ENCODE measurements at regions not wholly inside any gene's neighbourhood (a gene's known extent, or its start where the extent isn't known, plus 50 kb on each side); places are given as distances from the start of the nearest gene placed in this dataset.
A peak's percentile ranks its signal among the peaks of the same experiment; 100 is the strongest.

DNA sequence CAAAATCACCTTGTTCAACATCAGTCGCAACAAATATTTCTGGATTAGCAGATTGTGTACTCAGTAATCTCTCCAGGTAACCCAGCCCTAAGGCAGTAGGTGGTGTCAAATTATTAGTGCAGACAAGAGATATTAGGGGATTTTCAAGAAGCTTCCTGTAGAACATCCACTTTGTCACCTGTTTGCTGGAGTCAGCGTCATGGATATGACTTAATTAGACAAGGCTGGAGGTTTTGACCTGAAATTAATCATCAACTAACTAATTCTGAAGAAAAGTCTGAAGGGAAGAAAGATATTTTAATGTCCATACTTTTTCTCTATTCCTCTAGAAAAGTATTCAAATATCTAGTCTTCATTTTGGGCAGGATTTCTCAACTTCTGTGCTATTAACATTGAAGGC is 91.4 kb upstream of the CCDC112 start:
- H3K4me1 Mint-ChIP-seq: no peaks in the 10 kb centered on the region
- no peak overlapping the region for H3K4me3 Mint-ChIP-seq
- intact Hi-C loops (cut with micrococcal nuclease): no loop called here
- no peak overlapping the region for H3K27ac Mint-ChIP-seq
- no peak for DNase-seq
- H3K27me3 Mint-ChIP-seq: peaks cover 5% of the 10 kb centered on the region
- no peaks in the 10 kb centered on the region for H3K36me3 Mint-ChIP-seq (ENCODE audit: low read depth)
- no peaks in the 10 kb centered on the region for H3K9me3 Mint-ChIP-seq

DNA sequence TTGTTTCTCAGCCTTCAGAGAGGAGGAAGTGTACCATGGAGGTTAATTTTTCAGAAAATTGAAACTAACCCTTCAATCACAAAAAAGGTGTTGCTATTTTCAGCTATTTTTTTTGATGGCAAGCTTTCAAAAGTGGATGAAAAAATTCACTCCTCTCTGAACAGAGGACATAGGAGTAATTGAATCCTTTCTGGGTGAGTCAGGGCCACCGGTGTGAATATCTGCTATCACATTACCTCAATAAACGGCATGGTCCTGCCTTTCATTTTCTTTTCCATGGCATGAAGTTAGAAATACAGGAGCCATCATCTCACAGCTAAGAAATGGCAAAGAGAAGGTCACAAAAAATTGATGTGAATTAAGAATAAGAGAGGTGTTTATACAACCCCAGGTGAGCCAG is 90.2 kb upstream of the CCDC112 start:
- no peak overlapping the region for H3K4me3 Mint-ChIP-seq
- no peaks in the 10 kb centered on the region for H3K4me1 Mint-ChIP-seq
- no peaks in the 10 kb centered on the region for H3K9me3 Mint-ChIP-seq
- no peak overlapping the region for H3K27ac Mint-ChIP-seq
- H3K27me3 Mint-ChIP-seq: peaks cover 3% of the 10 kb centered on the region
- H3K36me3 Mint-ChIP-seq (ENCODE audit: low read depth): no peaks in the 10 kb centered on the region
- DNase-seq: no peak
- intact Hi-C loops (cut with micrococcal nuclease): no loop called here

DNA sequence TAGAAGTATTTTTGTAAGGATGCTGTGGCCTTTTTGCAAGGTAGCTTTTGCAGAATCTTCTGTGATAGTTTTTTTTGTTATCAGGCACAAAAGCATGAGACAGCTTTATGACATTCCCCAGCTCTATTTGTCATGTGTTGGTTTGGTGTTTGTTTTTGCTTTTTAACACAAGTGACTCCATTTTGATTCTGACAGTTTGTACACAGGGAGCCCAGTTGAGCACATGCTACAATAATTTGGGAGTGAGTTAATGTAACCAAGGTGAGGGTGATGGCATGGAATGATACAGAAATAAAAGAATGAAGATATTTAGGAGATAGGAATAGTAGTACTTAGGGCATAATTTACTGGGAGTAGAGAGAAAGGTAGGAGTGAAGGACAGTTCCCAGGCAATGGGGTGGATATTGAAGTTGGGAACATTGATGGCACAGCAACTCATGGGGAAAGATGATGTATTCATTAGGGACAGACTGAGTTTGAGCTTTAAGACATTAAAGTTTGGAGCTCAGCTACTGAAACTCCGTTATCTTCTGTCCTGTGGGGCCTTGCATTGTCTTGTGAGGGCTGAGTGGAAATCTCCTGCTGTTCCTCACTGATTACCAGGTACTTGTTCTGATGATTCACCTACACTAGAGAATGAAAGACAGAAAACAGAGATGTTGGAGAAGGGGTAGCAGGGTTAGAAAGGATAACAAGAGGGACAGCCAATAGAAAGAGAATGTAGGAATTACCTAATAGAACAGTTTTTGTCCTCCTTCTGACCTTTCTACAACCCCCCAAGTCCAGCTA is 88.3 kb upstream of the CCDC112 start:
- Mint-ChIP-seq H3K27me3 (peaks cover 3% of the 10 kb centered on the region), H3K36me3 (ENCODE audit: low read depth) (no peaks in the 10 kb centered on the region), H3K27ac (no peak overlapping the region), H3K4me3 (no peak overlapping the region), H3K9me3 (no peaks in the 10 kb centered on the region), H3K4me1 (no peaks in the 10 kb centered on the region)
- intact Hi-C loops (cut with micrococcal nuclease): no loop called here
- no peak for DNase-seq

DNA sequence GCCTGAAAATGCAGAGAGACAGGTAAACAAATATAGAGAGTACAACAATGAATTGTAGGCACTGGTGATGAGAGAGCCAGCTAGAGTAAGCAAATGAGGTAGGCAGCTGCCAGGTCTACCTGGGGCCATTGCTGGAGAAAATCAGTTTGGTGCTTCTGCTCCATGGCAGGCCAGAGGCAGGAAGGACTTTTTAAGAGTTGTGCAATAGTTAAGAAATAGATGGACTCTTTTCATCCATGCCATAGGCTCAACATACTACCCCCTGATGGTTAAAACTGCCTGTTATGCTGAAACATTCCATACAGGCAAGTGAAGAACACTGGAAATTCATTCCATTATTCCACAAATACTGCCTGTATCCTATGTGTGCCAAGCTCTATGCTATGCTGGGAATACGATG is 86.5 kb upstream of the CCDC112 start:
- intact Hi-C loops (cut with micrococcal nuclease): no loop called here
- no peak for DNase-seq
- no peaks in the 10 kb centered on the region for H3K36me3 Mint-ChIP-seq (ENCODE audit: low read depth)
- H3K4me3 Mint-ChIP-seq: no peak overlapping the region
- H3K27ac Mint-ChIP-seq: no peak overlapping the region
- H3K27me3 Mint-ChIP-seq: peaks cover 3% of the 10 kb centered on the region
- H3K4me1 Mint-ChIP-seq: peaks cover 7% of the 10 kb centered on the region
- no peaks in the 10 kb centered on the region for H3K9me3 Mint-ChIP-seq

DNA sequence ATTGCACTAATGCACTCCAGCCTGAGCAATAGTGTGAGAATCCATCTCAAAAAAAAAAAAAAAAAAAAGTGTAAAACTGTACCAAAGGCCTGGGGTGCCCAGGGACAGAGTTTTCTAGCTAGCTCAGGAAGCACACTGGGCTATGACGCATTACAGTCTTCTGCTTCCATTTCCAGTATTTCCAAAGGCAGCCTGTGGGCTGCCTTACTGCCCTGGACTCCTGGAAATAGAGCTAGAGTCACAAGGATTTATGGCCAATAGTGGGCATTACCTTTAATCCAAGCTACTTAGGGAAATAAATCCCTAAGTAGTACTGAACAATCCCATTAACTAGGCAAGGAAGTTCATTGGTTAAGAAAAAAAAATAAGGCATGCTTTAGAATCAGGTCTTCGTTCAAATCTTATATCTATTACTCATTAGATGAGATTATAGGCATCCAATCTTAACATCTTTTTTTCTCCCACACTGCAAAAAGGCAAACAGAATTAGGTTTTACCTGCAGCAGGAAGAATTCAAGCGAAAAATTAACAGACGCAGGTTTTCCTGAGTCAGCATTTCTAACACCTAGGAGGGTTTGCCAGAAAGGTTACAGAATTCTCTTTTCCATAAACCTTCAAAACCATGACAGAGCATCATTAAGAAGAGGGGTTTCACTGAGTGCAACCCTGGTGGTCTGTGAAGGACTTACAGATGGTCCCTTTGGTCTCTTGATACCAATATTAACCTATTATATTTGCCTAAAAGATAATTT is 85.6 kb upstream of the CCDC112 start:
- no peak for DNase-seq
- H3K4me1 Mint-ChIP-seq: peaks cover 15% of the 10 kb centered on the region
- intact Hi-C loops (cut with micrococcal nuclease): no loop called here
- H3K36me3 Mint-ChIP-seq (ENCODE audit: low read depth): no peaks in the 10 kb centered on the region
- H3K9me3 Mint-ChIP-seq: no peaks in the 10 kb centered on the region
- peaks cover 3% of the 10 kb centered on the region for H3K27me3 Mint-ChIP-seq
- H3K4me3 Mint-ChIP-seq: no peak overlapping the region
- no peak overlapping the region for H3K27ac Mint-ChIP-seq

DNA sequence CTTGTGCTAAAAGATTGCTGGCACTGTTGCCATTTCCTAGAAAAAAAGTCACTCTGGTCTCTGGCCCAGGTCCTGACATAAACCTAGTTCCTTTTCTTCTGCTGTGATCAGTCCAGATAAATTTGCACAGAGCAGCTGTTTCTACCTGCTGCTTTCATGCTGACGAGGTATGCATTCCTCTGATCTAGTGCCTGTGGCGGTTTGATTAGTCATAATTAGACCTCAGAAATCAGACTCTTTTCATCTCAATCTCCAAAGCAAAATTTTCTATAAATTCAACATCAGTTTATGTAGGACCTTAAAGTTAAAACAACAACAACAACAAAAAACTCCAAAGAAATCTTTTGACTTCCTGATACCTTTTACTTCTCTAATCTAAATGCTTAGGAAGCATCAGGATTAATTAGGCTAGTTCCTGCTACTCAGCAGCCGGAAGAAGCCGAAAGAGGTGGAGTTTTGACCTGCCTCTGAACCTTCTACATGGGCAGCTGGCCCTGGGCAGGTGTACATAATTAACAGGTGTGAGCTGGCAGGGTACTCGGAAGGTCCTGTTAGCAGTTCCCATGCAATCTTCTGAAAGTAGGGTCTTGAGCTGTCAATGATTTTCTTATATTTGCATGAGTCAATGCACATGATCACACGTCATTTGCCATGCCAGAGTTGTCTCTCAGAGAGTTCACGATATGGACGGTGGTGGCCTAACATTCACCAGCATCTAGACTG is 83.3 kb upstream of the CCDC112 start:
- no peaks in the 10 kb centered on the region for H3K36me3 Mint-ChIP-seq (ENCODE audit: low read depth)
- H3K4me1 Mint-ChIP-seq: peaks cover 17% of the 10 kb centered on the region
- intact Hi-C loops (cut with micrococcal nuclease): loop anchor here (5.0 kb wide), 1 partner anchor 193 kb away; no protein-coding TSS in a partner anchor
- no peak overlapping the region for H3K4me3 Mint-ChIP-seq
- H3K27ac Mint-ChIP-seq: no peak overlapping the region
- no peaks in the 10 kb centered on the region for H3K9me3 Mint-ChIP-seq
- H3K27me3 Mint-ChIP-seq: no peaks in the 10 kb centered on the region
- peak; percentile 60 for DNase-seq

DNA sequence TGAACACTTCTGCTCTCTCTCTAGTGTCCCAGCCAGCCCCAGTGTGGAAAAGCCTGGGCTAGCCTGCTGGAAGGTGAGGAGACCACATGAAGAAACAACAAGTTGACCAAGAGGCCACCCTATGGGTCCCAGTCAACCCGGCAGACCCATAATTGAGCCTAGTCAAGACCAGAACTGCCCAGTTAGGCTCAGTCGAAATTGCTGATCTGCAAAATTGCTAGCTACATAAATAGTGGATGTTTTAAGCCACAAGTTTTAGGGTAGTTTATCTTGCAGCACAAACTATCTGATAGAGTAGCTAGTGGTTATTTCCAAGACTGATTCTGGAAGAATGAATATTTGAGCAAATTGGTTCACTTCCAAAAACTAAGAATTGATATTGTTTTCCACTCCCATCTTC is 82.3 kb upstream of the CCDC112 start:
- no peaks in the 10 kb centered on the region for H3K36me3 Mint-ChIP-seq (ENCODE audit: low read depth)
- no peak overlapping the region for H3K4me3 Mint-ChIP-seq
- no peaks in the 10 kb centered on the region for H3K9me3 Mint-ChIP-seq
- H3K27ac Mint-ChIP-seq: no peak overlapping the region
- DNase-seq: no peak
- intact Hi-C loops (cut with micrococcal nuclease): loop anchor here (5.0 kb wide), 1 partner anchor 194 kb away; no protein-coding TSS in a partner anchor
- H3K27me3 Mint-ChIP-seq: no peaks in the 10 kb centered on the region
- peaks cover 17% of the 10 kb centered on the region for H3K4me1 Mint-ChIP-seq

DNA sequence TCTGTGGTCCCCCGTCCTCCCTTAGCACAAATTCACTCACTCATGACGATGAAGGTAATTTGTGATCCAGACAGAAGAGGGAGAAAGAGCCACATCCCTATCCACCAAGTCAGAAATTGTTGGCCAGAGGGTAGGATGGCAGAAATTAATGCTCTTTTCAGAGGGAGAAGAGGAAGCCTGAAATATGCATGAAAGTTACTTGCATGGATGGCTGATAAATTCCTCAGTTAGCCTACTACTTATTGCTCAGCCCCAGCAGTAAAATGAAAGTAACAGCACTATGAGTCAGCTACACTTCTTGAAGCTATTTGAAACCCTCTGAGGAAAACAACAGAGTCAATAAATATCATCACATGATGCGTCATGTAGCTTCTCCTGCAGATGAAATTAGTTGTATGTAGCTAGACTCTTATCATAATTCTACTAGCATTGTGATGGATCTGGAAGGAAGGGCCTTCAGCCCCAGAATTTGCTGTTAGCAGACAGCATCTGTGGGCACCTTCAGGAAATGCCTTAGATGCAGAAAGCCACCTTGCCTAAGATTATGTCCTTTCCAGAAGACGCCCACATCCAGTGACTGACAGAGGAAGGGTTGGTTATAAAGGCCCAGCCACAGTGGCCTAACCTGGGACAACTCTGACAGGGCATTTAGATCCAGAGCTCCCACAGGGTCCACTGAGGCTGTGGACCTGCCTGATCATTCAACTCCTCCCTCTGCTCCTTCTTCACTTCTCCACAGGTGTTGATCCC is 81.2 kb upstream of the CCDC112 start:
- no peak overlapping the region for H3K4me3 Mint-ChIP-seq
- H3K36me3 Mint-ChIP-seq (ENCODE audit: low read depth): no peaks in the 10 kb centered on the region
- intact Hi-C loops (cut with micrococcal nuclease): loop anchor here (1.0 to 5.0 kb wide), 2 partner anchors 83 to 195 kb away; no protein-coding TSS in a partner anchor
- DNase-seq: no peak
- no peaks in the 10 kb centered on the region for H3K27me3 Mint-ChIP-seq
- peaks cover 17% of the 10 kb centered on the region for H3K4me1 Mint-ChIP-seq
- peak overlapping the region; percentile 4 for H3K27ac Mint-ChIP-seq
- H3K9me3 Mint-ChIP-seq: no peaks in the 10 kb centered on the region

DNA sequence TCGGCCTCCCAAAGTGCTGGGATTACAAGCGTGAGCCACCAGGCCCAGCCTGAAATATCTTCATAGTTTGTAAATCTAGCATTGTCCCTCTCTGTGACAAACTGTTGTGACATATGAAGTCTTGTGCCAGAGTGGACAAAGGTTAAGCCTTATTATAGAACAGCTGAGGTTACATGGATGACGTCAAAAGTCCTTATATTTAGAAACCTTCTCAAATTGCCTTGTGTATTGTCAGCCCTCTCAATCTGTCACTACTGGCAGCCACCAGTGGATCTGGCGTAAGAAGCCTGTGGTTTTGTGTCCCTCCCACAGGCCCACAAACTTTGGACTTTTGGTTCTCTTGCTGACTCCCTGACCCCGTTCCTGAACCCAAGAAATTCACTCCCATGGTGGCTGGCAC is 79.4 kb upstream of the CCDC112 start:
- Mint-ChIP-seq H3K27ac (no peak overlapping the region), H3K4me3 (no peak overlapping the region), H3K36me3 (ENCODE audit: low read depth) (no peaks in the 10 kb centered on the region), H3K9me3 (no peaks in the 10 kb centered on the region), H3K27me3 (no peaks in the 10 kb centered on the region), H3K4me1 (peaks cover 17% of the 10 kb centered on the region)
- DNase-seq: no peak
- intact Hi-C loops (cut with micrococcal nuclease): loop anchor here (5.0 kb wide), 1 partner anchor 196 kb away; no protein-coding TSS in a partner anchor

DNA sequence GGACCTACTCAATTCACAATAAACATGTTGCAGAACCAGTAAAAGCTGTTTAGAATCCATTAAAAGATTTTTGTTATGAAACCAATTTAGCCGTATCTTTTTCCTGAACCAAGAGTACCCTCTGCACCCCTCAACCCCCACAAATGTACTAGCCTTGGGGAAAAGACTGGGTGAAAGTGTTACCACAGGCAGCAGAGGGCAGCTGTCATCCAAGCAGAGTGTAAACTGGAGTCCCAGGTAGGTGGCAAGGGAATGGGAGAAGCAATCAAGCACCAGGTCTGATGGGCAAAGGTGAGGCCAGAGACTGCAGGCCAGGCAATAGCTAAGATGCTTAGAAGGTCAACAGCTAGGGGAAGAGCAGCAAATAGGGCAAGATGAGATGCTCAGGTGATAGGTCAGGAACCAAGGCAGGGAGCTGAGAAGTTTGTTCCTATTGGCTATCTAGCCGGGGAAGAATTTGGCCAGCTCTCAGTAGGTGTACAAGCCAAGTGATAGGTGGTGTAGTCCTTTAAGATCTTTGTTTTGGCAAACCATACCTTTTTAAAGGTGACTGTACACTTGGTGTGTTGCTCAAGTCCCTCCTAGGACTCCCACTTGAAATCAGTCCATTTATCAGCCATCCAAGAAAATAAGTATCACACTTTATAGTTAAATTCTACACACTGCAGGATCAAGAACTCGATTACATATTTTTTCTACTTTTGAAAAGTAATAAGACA is 77.8 kb upstream of the CCDC112 start:
- no peak overlapping the region for H3K27ac Mint-ChIP-seq
- DNase-seq: no peak
- peaks cover 3% of the 10 kb centered on the region for H3K27me3 Mint-ChIP-seq
- H3K4me1 Mint-ChIP-seq: peaks cover 15% of the 10 kb centered on the region
- H3K36me3 Mint-ChIP-seq (ENCODE audit: low read depth): no peaks in the 10 kb centered on the region
- no peak overlapping the region for H3K4me3 Mint-ChIP-seq
- intact Hi-C loops (cut with micrococcal nuclease): no loop called here
- no peaks in the 10 kb centered on the region for H3K9me3 Mint-ChIP-seq

DNA sequence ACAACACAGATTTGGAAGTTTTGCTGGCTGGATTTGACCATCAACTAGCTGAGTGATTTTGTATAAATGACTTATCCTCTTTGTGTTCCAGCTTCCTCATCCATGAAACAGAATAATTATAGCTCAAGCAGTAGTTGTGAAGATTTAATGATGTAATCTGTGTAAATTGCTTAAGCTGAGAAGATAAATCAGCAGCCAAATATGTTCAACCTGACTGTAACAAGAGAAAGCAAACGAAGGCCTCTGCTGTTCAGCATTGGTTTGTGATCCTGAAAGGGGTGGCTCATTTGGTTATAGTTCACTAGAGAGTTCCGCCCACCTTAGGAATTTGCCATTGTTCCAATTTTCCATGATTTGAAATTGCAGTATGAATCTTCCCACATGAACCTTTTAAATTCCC is 75.7 kb upstream of the CCDC112 start:
- no peak overlapping the region for H3K4me3 Mint-ChIP-seq
- peaks cover 3% of the 10 kb centered on the region for H3K27me3 Mint-ChIP-seq
- DNase-seq: no peak
- no peaks in the 10 kb centered on the region for H3K9me3 Mint-ChIP-seq
- no peak overlapping the region for H3K27ac Mint-ChIP-seq
- H3K36me3 Mint-ChIP-seq (ENCODE audit: low read depth): no peaks in the 10 kb centered on the region
- H3K4me1 Mint-ChIP-seq: peaks cover 3% of the 10 kb centered on the region
- intact Hi-C loops (cut with micrococcal nuclease): no loop called here

DNA sequence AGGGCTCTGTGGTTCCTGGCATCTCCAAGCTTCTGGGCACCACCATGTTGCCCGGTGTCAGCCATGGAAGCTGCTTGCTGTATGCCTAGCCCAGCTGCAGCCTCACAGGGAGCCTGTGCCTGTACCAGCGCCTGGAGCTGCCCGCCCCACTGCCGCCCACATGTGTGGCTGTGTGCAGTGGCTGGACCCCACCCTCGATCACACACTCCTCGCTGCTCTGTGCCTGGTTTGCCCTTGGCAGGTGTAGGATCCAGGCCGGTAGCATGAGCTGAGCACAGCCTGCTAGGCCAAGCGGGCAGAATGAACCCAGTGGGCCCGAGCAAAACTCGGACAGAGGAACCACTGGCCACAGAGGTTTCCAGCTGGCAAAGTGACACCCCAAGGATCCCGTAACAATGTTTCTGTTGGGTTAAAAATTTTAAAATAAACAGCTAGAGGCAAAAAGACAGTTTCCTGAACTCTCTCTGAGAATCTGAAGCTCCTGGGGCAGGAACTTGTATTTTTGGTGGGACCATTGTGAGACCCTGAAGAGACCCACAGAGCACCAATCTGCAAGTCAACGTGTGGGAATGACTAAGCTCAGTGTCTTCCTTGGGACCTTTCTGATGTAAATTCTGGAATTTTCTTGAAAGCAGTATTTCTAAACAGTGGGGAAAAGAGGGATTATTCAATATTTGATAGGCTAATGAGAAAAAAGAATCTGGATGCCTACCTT is 73.1 kb upstream of the CCDC112 start:
- intact Hi-C loops (cut with micrococcal nuclease): no loop called here
- Mint-ChIP-seq H3K27ac (no peak overlapping the region), H3K4me3 (no peak overlapping the region), H3K9me3 (no peaks in the 10 kb centered on the region), H3K27me3 (peaks cover 3% of the 10 kb centered on the region), H3K36me3 (ENCODE audit: low read depth) (no peaks in the 10 kb centered on the region), H3K4me1 (no peaks in the 10 kb centered on the region)
- DNase-seq: no peak

Measured in activated CD4-positive, alpha-beta T cell treated with anti-CD3 and anti-CD28 coated beads, Interleukin-2, amount 10 ng/mL, durations not matched to agents 24 days and 14 days (primary cell).